ENCODE measurements at regions not wholly inside any gene's neighbourhood (a gene's known extent, or its start where the extent isn't known, plus 50 kb on each side); places are given as distances from the start of the nearest gene placed in this dataset.

- Mint-ChIP-seq H3K9me3 (no peaks in the 10 kb centered on the region), H3K27ac (no peak overlapping the region), H3K4me1 (ENCODE audit: low read depth) (no peaks in the 10 kb centered on the region), H3K36me3 (ENCODE audit: low read depth) (no peaks in the 10 kb centered on the region), H3K4me3 (no peak overlapping the region), H3K27me3 (peaks cover 21% of the 10 kb centered on the region)
- ATAC-seq (ENCODE audit: poor library complexity) (no peak), DNase-seq (no peak)
- no peaks in the 10 kb centered on the region for H3K4me1 ChIP-seq (ENCODE audit: insufficient read depth, low read length)
- no peaks in the 10 kb centered on the region for H3K9me3 ChIP-seq (ENCODE audit: control insufficient read depth in 1 of 2, insufficient read depth in 1 of 2, low read length in 2 of 2)
- H3K4me3 ChIP-seq (ENCODE audit: low read length), result no peak overlapping the region
- no peaks in the 10 kb centered on the region for H3K27me3 ChIP-seq (ENCODE audit: control insufficient read depth in 1 of 2, insufficient read depth in 2 of 2, low read length in 2 of 2)
- ChIA-PET CTCF (no interaction called here), POLR2A (no interaction called here)
- H3K36me3 ChIP-seq (ENCODE audit: insufficient read depth, low read length), result no peaks in the 10 kb centered on the region
- TF ChIP-seq, protein P1, sequence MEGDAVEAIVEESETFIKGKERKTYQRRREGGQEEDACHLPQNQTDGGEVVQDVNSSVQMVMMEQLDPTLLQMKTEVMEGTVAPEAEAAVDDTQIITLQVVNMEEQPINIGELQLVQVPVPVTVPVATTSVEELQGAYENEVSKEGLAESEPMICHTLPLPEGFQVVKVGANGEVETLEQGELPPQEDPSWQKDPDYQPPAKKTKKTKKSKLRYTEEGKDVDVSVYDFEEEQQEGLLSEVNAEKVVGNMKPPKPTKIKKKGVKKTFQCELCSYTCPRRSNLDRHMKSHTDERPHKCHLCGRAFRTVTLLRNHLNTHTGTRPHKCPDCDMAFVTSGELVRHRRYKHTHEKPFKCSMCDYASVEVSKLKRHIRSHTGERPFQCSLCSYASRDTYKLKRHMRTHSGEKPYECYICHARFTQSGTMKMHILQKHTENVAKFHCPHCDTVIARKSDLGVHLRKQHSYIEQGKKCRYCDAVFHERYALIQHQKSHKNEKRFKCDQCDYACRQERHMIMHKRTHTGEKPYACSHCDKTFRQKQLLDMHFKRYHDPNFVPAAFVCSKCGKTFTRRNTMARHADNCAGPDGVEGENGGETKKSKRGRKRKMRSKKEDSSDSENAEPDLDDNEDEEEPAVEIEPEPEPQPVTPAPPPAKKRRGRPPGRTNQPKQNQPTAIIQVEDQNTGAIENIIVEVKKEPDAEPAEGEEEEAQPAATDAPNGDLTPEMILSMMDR (IDR thresholded peaks at IDR 0.05), result no peak
- H3K27ac ChIP-seq (ENCODE audit: low read depth in 1 of 2, low read length in 2 of 2), result no peak overlapping the region
- intact Hi-C loops (cut with DNase I, micrococcal nuclease), result no loop called here
These were observed 77.6 kb upstream of the DLG1 start for GRCh38 chr3:197376020-197376419.

- ATAC-seq (ENCODE audit: poor library complexity), result no peak
- no peak overlapping the region for H3K27ac Mint-ChIP-seq
- TF ChIP-seq, protein P1 (IDR thresholded peaks at IDR 0.05), result no peak
- peaks cover 21% of the 10 kb centered on the region for H3K27me3 Mint-ChIP-seq
- POLR2A ChIA-PET, result no interaction called here
- no peak overlapping the region for H3K4me3 Mint-ChIP-seq
- no peaks in the 10 kb centered on the region for H3K27me3 ChIP-seq (ENCODE audit: control insufficient read depth in 1 of 2, insufficient read depth in 2 of 2, low read length in 2 of 2)
- H3K4me1 ChIP-seq (ENCODE audit: insufficient read depth, low read length), result no peaks in the 10 kb centered on the region
- CTCF ChIA-PET, result no interaction called here
- H3K9me3 Mint-ChIP-seq, result no peaks in the 10 kb centered on the region
- no peaks in the 10 kb centered on the region for H3K36me3 Mint-ChIP-seq (ENCODE audit: low read depth)
- no peaks in the 10 kb centered on the region for H3K36me3 ChIP-seq (ENCODE audit: insufficient read depth, low read length)
- H3K4me1 Mint-ChIP-seq (ENCODE audit: low read depth), result no peaks in the 10 kb centered on the region
- H3K9me3 ChIP-seq (ENCODE audit: control insufficient read depth in 1 of 2, insufficient read depth in 1 of 2, low read length in 2 of 2), result no peaks in the 10 kb centered on the region
- intact Hi-C loops (cut with DNase I, micrococcal nuclease), result no loop called here
- DNase-seq, result no peak
- H3K27ac ChIP-seq (ENCODE audit: low read depth in 1 of 2, low read length in 2 of 2), result no peak overlapping the region
- H3K4me3 ChIP-seq (ENCODE audit: low read length), result no peak overlapping the region
These were observed 76.6 kb upstream of the DLG1 start for GRCh38 chr3:197375001-197375441.

GRCh38 chr3:197373096-197373495 is 74.7 kb upstream of the DLG1 start:
- H3K27me3 ChIP-seq (ENCODE audit: control insufficient read depth in 1 of 2, insufficient read depth in 2 of 2, low read length in 2 of 2), result no peaks in the 10 kb centered on the region
- Mint-ChIP-seq H3K36me3 (ENCODE audit: low read depth) (no peaks in the 10 kb centered on the region), H3K27me3 (peaks cover 28% of the 10 kb centered on the region), H3K9me3 (no peaks in the 10 kb centered on the region), H3K27ac (no peak overlapping the region), H3K4me3 (no peak overlapping the region), H3K4me1 (ENCODE audit: low read depth) (no peaks in the 10 kb centered on the region)
- H3K27ac ChIP-seq (ENCODE audit: low read depth in 1 of 2, low read length in 2 of 2), result no peak overlapping the region
- no peaks in the 10 kb centered on the region for H3K36me3 ChIP-seq (ENCODE audit: insufficient read depth, low read length)
- H3K4me3 ChIP-seq (ENCODE audit: low read length), result no peak overlapping the region
- no peak for ATAC-seq (ENCODE audit: poor library complexity)
- no peak for DNase-seq
- TF ChIP-seq, protein P1 (IDR thresholded peaks at IDR 0.05), result no peak
- no peaks in the 10 kb centered on the region for H3K4me1 ChIP-seq (ENCODE audit: insufficient read depth, low read length)
- intact Hi-C loops (cut with DNase I, micrococcal nuclease), result no loop called here
- H3K9me3 ChIP-seq (ENCODE audit: control insufficient read depth in 1 of 2, insufficient read depth in 1 of 2, low read length in 2 of 2), result no peaks in the 10 kb centered on the region
- CTCF ChIA-PET, result no interaction called here
- POLR2A ChIA-PET, result no interaction called here
